ENCODE measurements at regions not wholly inside any gene's neighbourhood (a gene's known extent, or its start where the extent isn't known, plus 50 kb on each side); places are given as distances from the start of the nearest gene placed in this dataset.

GRCh38 chr2:200184748-200185627 is 121.5 kb upstream of the SPATS2L start:
- Histone ChIP-seq H3K79me2 (replicated peaks; ENCODE audit: insufficient read depth, low read length) (no peaks in the 10 kb centered on the region), H2AFZ (ENCODE audit: low read depth, low read length) (peak overlapping the region; percentile 30), H4K20me1 (ENCODE audit: insufficient read depth) (no peaks in the 10 kb centered on the region), H3K9me3 (ENCODE audit: low read length) (no peaks in the 10 kb centered on the region), H3K4me3 (ENCODE audit: low read length) (peak overlapping the region; percentile 51), H3F3A (ENCODE audit: insufficient read depth, low read length, poor library complexity, severe bottlenecking) (no peaks in the 10 kb centered on the region), H3K36me3 (ENCODE audit: insufficient read depth, low read length) (no peaks in the 10 kb centered on the region), H3K27me3 (ENCODE audit: insufficient read depth, low read depth, low read length) (no peaks in the 10 kb centered on the region), H3K9ac (ENCODE audit: low read length) (peak overlapping the region; percentile 42), H3K9me2 (ENCODE audit: insufficient read depth, low read length) (no peaks in the 10 kb centered on the region), H3K27ac (ENCODE audit: low read length) (peak overlapping the region; percentile 77), H3K4me2 (ENCODE audit: low read length) (peak overlapping the region; percentile 44)
- TF ChIP-seq EZH2 (IDR thresholded peaks at IDR 0.05; ENCODE audit: borderline replicate concordance, insufficient read depth, low read length, poor library complexity, severe bottlenecking) = no peak
- TF ChIP-seq REST (IDR thresholded peaks at IDR 0.05; ENCODE audit: borderline replicate concordance) = no peak
- no peak for TF ChIP-seq CTCF (IDR thresholded peaks at IDR 0.05; ENCODE audit: poor library complexity, severe bottlenecking)
- no peak for TF ChIP-seq RAD21 (conservative IDR thresholded peaks at IDR 0.05)
- TF ChIP-seq MXI1 (conservative IDR thresholded peaks at IDR 0.05; ENCODE audit: poor library complexity, severe bottlenecking) = no peak
- TF ChIP-seq SMC3 (conservative IDR thresholded peaks at IDR 0.05; ENCODE audit: poor library complexity) = no peak
- no peak for TF ChIP-seq POLR2AphosphoS5 (IDR thresholded peaks at IDR 0.05)
- TF ChIP-seq EP300 (conservative IDR thresholded peaks at IDR 0.05; ENCODE audit: poor library complexity, severe bottlenecking) = no peak
- TF ChIP-seq TAF1 (IDR thresholded peaks at IDR 0.05; ENCODE audit: low read depth) = no peak

GRCh38 chr2:200185628-200186000 is 120.9 kb upstream of the SPATS2L start:
- peak overlapping the region; percentile 77 for H3K27ac ChIP-seq (ENCODE audit: low read length)
- H3K9me2 ChIP-seq (ENCODE audit: insufficient read depth, low read length) = no peaks in the 10 kb centered on the region

More at GRCh38 chr2:200185628-200186000, 120.9 kb upstream of the SPATS2L start:
- TF ChIP-seq MXI1 (conservative IDR thresholded peaks at IDR 0.05; ENCODE audit: poor library complexity, severe bottlenecking) (peak; percentile 56), EP300 (conservative IDR thresholded peaks at IDR 0.05; ENCODE audit: poor library complexity, severe bottlenecking) (peak; percentile 24), REST (IDR thresholded peaks at IDR 0.05; ENCODE audit: borderline replicate concordance) (peak; percentile 65), POLR2AphosphoS5 (IDR thresholded peaks at IDR 0.05) (no peak), CTCF (IDR thresholded peaks at IDR 0.05; ENCODE audit: poor library complexity, severe bottlenecking) (no peak), SMC3 (conservative IDR thresholded peaks at IDR 0.05; ENCODE audit: poor library complexity) (no peak), TAF1 (IDR thresholded peaks at IDR 0.05; ENCODE audit: low read depth) (no peak)
- H3F3A ChIP-seq (ENCODE audit: insufficient read depth, low read length, poor library complexity, severe bottlenecking) = no peaks in the 10 kb centered on the region
- no peaks in the 10 kb centered on the region for H3K79me2 ChIP-seq (replicated peaks; ENCODE audit: insufficient read depth, low read length)
- H3K27me3 ChIP-seq (ENCODE audit: insufficient read depth, low read depth, low read length) = no peaks in the 10 kb centered on the region
- no peaks in the 10 kb centered on the region for H3K36me3 ChIP-seq (ENCODE audit: insufficient read depth, low read length)
- H3K4me3 ChIP-seq (ENCODE audit: low read length) = peak overlapping the region; percentile 51
- peak overlapping the region; percentile 44 for H3K4me2 ChIP-seq (ENCODE audit: low read length)
- no peaks in the 10 kb centered on the region for H3K9me3 ChIP-seq (ENCODE audit: low read length)
- H3K9ac ChIP-seq (ENCODE audit: low read length) = peak overlapping the region; percentile 53
- no peaks in the 10 kb centered on the region for H4K20me1 ChIP-seq (ENCODE audit: insufficient read depth)
- peak overlapping the region; percentile 30 for H2AFZ ChIP-seq (ENCODE audit: low read depth, low read length)

Data from neural cell (in vitro differentiated cells).